Gastroesophageal sphincter (tissue), 3 donors: ENCODE measurements at regions not wholly inside any gene's neighbourhood (a gene's known extent, or its start where the extent isn't known, plus 50 kb on each side); places are given as distances from the start of the nearest gene placed in this dataset.

ENCODE experiments used
- CTCF ChIP-seq, 4 experiments: fragments of 200-600 bp in 2 of 4; fragments of 450-650 bp in 2 of 4; sonication (generic) in 1 of 4; IDR thresholded peaks; one replicate each; pipeline ENCODE4 v1.5.1; 2017 to 2019; ENCODE audit warnings: antibody characterized with exemption in 4 of 4, mild to moderate bottlenecking in 2 of 4, moderate library complexity in 2 of 4
- EP300 ChIP-seq: sonication (generic); formaldehyde crosslinking; IDR thresholded peaks from one replicate; pipeline ENCODE4 v1.6.1; 2017; ENCODE audit warnings: antibody characterized with exemption, mild to moderate bottlenecking
- POLR2A ChIP-seq, 2 donors: fragments of 450-650 bp; IDR thresholded peaks; one replicate each; pipeline ENCODE4 v1.6.1; 2017; ENCODE audit warnings: antibody characterized with exemption in 2 of 2, mild to moderate bottlenecking in 2 of 2, moderate library complexity in 1 of 2
- POLR2AphosphoS5 ChIP-seq: sonication (generic); formaldehyde crosslinking; IDR thresholded peaks from one replicate; pipeline ENCODE4 v1.6.1; 2017; ENCODE audit warnings: antibody characterized with exemption

DNA sequence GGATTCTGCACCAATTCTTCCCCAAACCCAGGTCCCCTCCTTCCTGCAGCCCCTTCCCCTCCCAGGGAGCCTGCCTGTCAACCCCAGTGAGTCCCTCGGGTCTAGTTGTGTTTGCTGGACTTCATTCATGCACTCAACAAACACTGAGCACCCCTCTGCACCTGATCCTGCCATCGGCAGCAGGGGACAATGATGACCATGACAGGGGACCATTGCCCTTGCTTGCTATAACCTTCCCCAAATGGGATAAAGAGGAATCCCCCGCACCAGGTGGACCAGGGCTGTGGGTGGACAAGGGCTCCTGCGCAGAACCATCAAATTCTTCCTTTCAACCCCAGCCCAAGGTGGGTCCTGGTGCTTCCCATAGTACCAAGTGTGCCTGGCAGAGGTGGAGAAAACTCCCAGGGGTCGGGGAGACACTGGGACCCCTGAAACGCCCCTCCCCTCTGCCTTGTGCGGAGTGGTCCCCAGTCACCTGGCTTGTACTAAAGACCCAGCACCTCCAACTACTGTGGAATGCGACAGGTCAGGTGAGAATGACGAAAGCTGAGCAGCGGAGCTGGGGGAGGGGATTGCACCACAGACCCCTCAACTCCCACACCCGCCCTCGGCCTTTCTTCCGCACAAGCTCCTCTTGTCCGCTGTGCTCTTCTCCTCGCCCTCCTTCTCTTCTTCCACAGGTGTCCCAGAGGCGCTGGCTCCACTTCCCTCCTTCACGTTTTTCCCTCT lies 119.9 kb upstream of the ZNF217 start:
- no peak for TF ChIP-seq POLR2A (IDR thresholded peaks at IDR 0.05)
- TF ChIP-seq CTCF (IDR thresholded peaks at IDR 0.05), result no peak
- TF ChIP-seq EP300, result no peak
- no peak for TF ChIP-seq POLR2AphosphoS5
